GM19193 (cell line): ENCODE measurements at regions not wholly inside any gene's neighbourhood (a gene's known extent, or its start where the extent isn't known, plus 50 kb on each side); places are given as distances from the start of the nearest gene placed in this dataset.

ENCODE experiments used
- POLR2A ChIP-seq: IDR thresholded peaks from 4 replicates; pipeline ENCODE4 v1.6.1; 2011; ENCODE audit not compliant: insufficient read depth, insufficient read length; ENCODE audit errors: extremely low read depth

- TF ChIP-seq POLR2A, result no peak
These were observed 123.0 kb downstream of the FAM43A start for GRCh38 chr3:194808640-194809097.

GRCh38 chr3:194809382-194809781 is 123.7 kb downstream of the FAM43A start:
- TF ChIP-seq POLR2A, result no peak

GRCh38 chr3:194810076-194810475 is 124.4 kb downstream of the FAM43A start:
- no peak for TF ChIP-seq POLR2A

- no peak for TF ChIP-seq POLR2A
These were observed 125.4 kb downstream of the FAM43A start for GRCh38 chr3:194811118-194811517.

- TF ChIP-seq POLR2A, result no peak
These were observed 126.5 kb downstream of the FAM43A start for GRCh38 chr3:194812176-194812575.

- no peak for TF ChIP-seq POLR2A
These were observed 129.2 kb downstream of the FAM43A start for GRCh38 chr3:194814878-194815357.

GRCh38 chr3:194816748-194817591 is 131.3 kb downstream of the FAM43A start:
- TF ChIP-seq POLR2A, result no peak

- TF ChIP-seq POLR2A, result no peak
These were observed 131.9 kb downstream of the FAM43A start for GRCh38 chr3:194817592-194817930.

GRCh38 chr3:194817936-194818335 is 132.3 kb downstream of the FAM43A start:
- TF ChIP-seq POLR2A, result no peak

- TF ChIP-seq POLR2A, result no peak
These were observed 138.4 kb downstream of the FAM43A start for GRCh38 chr3:194824100-194824499.

- TF ChIP-seq POLR2A, result no peak
These were observed 139.0 kb downstream of the FAM43A start for GRCh38 chr3:194824701-194825111.

- no peak for TF ChIP-seq POLR2A
These were observed 140.9 kb downstream of the FAM43A start for GRCh38 chr3:194826594-194826993.

GRCh38 chr3:194827486-194827885 is 141.8 kb downstream of the FAM43A start:
- TF ChIP-seq POLR2A, result no peak

GRCh38 chr3:194828116-194828515 is 142.4 kb downstream of the FAM43A start:
- TF ChIP-seq POLR2A, result no peak

GRCh38 chr3:194828926-194829325 is 143.2 kb downstream of the FAM43A start:
- TF ChIP-seq POLR2A, result no peak

- no peak for TF ChIP-seq POLR2A
These were observed 144.7 kb downstream of the FAM43A start for GRCh38 chr3:194830401-194830800.
